ENCODE measurements at regions not wholly inside any gene's neighbourhood (a gene's known extent, or its start where the extent isn't known, plus 50 kb on each side); places are given as distances from the start of the nearest gene placed in this dataset.

- TF ChIP-seq ZFP3 (CRISPR knock-in tag; IDR thresholded peaks at IDR 0.05) (no peak), GLIS3 (CRISPR knock-in tag; IDR thresholded peaks at IDR 0.05) (no peak), OSR1 (CRISPR knock-in tag; IDR thresholded peaks at IDR 0.05) (no peak), ZFP30 (CRISPR knock-in tag; IDR thresholded peaks at IDR 0.05) (no peak), RARB (CRISPR knock-in tag; IDR thresholded peaks at IDR 0.05) (no peak), PATZ1 (CRISPR knock-in tag; IDR thresholded peaks at IDR 0.05; ENCODE audit: borderline replicate concordance) (no peak)
These were observed 75.4 kb upstream of the PRNP start for GRCh38 chr20:4610871-4611270.
